GM21390 (cell line): ENCODE measurements at regions not wholly inside any gene's neighbourhood (a gene's known extent, or its start where the extent isn't known, plus 50 kb on each side); places are given as distances from the start of the nearest gene placed in this dataset.

ENCODE experiments used
- ATAC-seq: cut with Tn5 transposase; IDR thresholded peaks from one replicate; pipeline ENCODE4 v1.9.1; 2021; ENCODE audit not compliant: unreplicated experiment

GRCh38 chr9:99677281-99677680 lies 144.4 kb upstream of the NR4A3 start:
- no peak for ATAC-seq

DNA sequence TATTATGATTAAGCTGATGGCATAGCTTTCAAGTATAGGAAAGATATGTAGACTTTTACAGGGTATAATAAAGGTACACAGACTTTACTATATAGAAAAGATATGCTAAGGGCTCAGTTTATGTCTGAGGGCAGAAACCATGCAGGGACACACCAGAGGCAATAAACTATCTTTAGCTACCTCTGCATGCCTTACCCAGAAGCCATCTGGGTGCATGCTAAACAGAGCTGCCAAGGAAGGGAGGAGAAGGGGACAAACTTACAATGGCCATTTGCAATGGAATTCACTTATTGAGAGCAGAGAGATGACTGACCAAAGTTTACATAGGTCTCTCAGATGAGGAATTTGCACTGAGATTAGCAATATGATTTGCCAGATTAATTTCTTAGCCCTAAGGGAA lies 143.1 kb upstream of the NR4A3 start:
- ATAC-seq = no peak

DNA sequence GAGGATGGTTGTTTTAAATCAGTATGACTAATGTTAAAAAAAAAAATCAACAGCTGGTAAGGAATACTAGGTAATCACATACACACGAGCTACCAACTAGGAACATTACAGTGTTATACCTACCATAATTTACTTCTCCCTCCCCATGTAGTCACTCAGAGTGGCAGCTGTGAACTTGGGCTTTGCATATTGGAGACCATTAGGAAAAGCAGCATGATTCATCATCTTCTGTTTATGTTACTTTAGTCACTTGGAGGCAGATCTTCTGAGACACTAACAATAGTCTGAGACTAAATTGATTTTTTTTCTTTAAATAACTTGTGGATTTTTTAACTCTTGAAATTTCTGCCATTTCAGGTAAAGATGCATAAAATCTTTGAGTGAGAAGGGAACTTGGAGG lies 141.5 kb upstream of the NR4A3 start:
- ATAC-seq = no peak

- ATAC-seq = no peak
Measured at GRCh38 chr9:99681113-99681512, 140.6 kb upstream of the NR4A3 start.

GRCh38 chr9:99682378-99682777 lies 139.3 kb upstream of the NR4A3 start:
- ATAC-seq = no peak

- ATAC-seq = no peak
Measured at GRCh38 chr9:99682870-99683269, 138.8 kb upstream of the NR4A3 start.

DNA sequence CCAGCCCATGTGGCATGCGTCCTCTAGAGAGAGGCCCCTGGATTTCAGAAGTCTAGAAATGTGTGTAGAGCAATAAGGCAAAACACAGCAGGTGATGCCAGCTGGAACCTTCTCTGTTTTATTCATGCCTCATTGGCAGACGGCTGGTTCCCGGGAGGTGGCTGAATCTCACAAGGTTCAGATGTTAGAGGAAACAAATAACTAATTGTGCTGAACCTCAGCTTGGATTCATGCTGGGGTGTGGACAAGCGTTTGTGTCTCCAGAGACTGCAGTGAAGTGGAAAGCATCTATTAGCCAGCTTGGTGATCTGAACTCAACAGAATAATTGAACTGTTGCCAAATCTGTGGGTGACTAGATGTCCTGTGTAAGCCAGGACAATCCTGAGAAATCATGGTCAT lies 131.1 kb upstream of the NR4A3 start:
- ATAC-seq = no peak

DNA sequence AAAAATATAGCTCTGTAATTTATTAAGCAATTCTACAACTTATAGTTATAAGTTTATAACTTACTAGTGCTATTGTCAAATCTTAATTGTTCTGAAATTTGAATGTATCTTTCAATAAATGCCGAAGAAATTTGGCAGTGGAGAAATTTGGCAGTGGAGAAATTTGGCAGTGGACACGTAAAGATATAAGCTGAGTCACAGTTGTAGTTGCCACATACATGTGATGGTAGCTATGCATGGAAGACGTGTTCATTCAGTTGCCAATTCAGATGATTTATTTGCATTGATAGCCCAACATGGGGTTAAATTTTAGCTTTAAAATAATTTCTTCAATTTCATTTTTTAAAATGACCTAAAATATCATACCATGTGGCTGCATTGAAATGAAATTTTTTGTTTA lies 127.8 kb upstream of the NR4A3 start:
- no peak for ATAC-seq

- no peak for ATAC-seq
Measured at GRCh38 chr9:99694393-99694792, 127.3 kb upstream of the NR4A3 start.

- ATAC-seq = no peak
Measured at GRCh38 chr9:99699396-99699795, 122.3 kb upstream of the NR4A3 start.

DNA sequence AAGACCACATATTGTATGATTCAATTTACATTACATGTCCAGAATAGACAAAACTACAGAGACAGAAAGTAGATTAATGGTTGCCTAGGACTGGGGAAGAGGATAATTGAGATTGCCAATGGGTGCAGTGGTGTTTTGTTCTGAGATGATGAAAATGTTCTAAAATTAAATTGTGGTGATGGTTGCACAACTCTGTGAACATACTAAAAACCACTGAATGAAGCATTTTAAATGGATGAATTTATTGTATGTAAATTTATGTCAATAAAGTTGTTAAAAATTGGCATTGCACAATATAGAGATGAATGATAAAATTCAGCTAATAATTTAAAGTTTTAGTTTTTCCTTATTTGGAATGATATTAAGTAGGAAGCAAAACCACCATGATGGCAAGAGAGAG lies 109.5 kb upstream of the NR4A3 start:
- ATAC-seq = no peak

DNA sequence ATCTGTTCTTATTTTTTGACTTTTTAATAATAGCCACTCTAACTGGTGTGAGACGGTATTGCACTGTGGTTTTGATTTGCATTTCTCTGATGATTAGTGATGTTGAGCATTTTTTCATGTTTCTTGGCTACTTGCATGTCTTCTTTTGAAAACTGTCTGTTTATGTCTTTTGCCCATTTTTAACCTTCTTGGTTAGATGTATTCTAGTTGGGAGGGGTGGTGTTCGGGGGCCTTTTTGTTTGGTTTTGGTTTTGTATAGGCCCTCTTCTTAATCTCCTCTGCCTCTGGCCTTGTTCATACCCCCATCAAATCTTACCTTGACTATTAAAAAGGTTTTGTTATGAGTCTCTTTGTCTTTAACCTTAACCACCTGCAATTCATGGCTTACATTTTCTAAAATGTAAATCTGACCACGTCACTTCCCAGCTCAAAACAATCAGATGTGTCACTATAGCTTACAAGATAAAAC lies 107.8 kb upstream of the NR4A3 start:
- ATAC-seq = peak; percentile 76

DNA sequence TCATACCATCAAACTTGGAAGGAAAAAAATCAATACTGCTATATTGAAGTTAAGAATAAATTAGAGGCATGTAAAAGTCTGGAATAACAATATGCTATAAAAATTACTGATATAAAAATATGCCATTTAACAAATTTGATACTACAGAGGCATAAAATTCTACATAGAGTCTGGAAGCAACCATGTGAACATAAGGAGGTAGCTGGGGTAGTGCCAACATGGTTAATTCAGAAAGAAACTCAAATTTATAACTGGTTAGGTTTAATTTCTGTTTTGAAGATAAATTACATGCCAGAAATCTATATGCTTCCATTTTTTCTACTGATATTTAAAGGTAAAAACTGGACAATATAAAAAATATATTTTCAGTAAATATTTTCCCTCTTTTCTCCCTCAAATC lies 103.1 kb upstream of the NR4A3 start:
- no peak for ATAC-seq

DNA sequence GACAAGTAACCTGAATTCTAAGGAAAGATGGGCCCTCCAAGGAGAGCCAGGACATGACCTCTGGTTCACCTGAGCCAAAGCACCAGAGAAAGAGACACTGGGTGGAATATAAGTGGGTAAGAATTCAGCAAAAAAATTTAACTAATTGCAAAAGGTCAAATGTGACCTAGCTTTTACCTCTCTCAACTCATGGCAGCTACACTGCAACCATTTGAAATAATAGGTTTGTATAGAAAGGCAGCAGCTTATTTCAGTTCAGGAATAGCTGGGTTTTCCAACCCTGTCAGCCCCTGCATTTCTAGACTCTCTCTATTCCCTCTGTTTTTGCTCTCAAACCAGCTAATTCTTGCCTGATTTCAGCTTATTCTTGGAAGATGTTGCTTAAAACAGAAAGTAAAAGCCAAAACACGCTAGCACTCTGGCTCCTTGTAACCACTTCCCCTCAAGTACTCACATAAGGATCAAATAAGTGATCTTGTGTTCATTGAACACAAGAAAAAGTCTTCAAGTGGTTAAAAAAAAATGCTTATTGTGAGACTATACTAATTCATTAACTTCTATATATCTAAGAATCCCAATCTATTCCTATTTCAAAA lies 101.1 kb upstream of the NR4A3 start:
- ATAC-seq = peak; percentile 92

- ATAC-seq = no peak
Measured at GRCh38 chr9:99721898-99722297, 99.8 kb upstream of the NR4A3 start.

DNA sequence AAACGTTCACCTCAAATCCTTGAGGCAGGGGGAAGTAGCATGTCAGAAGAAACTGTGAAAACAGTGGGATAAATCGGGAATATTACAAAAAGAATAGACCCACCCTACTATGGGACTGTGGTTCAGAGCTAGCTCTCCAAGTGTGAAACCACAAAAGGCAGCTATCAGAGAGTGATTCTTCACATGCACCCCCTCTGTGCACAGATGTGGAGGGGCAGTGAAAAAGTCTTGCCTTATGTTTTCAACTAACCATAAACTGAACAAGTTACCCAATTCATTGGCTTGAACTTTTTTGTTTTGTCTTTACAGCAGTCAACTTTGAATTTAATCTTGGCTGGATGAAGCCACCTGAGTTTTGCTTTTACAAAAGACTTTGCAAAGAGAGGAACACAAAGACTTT lies 98.8 kb upstream of the NR4A3 start:
- peak; percentile 41 for ATAC-seq

DNA sequence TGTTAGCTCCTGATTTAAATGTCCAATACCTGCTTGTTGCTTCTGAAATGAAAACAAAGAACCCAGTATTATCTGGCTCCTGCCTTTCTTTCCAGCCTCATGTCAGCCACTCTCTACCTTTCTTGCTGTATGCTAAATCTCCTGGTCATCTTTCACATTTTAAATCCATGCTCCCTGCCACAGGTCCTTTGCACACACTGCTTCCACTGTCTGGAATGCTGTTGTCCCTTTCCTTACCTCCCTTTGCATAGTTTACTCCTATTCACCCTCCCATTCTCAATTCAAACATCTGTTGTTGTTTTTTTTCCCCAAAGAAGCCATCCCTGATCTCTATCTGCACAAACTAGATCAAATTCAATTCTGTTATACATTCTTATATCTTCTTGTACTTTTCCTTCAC lies 97.0 kb upstream of the NR4A3 start:
- ATAC-seq = no peak

- ATAC-seq = no peak
Measured at GRCh38 chr9:99725852-99726251, 95.8 kb upstream of the NR4A3 start.

DNA sequence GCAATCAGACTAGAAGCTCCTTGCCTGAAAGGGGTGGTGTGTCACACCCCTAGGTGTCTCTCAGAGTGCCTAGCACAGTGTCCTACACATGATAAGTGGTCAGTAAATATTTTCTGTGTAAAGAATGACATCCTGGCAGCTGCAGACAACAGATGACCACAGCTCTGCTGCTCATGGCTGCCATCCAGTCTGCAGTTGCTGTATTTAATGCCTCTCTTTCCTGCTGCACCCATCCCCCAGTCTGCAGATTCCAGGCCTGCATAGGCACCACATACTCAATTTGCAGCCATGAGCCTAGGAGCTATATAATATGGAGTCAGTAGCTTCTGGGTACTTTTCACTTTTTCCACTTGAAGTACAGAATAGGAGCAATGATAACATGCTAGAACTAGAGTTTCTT lies 94.9 kb upstream of the NR4A3 start:
- ATAC-seq = no peak

GRCh38 chr9:99730062-99730461 lies 91.6 kb upstream of the NR4A3 start:
- no peak for ATAC-seq

GRCh38 chr9:99731950-99732349 lies 89.7 kb upstream of the NR4A3 start:
- ATAC-seq = no peak

DNA sequence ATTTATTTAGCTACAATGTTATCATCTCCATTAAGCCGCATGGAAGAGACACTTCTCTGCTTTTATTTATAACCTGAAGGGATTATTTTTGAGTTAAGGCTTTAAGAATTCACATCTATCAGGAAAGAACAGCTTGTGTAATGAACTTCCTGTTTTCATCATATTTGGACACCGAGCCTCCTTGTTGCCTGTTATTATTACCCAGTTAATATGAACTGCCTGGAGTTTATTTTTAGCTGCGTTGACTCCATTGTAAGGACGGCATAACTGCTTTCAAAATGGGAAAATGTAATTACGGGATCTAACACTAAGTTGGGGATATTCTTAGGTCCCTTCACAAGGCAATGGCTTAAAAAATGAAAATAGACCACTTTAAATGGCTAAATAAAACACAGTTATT lies 89.0 kb upstream of the NR4A3 start:
- no peak for ATAC-seq

- no peak for ATAC-seq
Measured at GRCh38 chr9:99735041-99735440, 86.6 kb upstream of the NR4A3 start.

DNA sequence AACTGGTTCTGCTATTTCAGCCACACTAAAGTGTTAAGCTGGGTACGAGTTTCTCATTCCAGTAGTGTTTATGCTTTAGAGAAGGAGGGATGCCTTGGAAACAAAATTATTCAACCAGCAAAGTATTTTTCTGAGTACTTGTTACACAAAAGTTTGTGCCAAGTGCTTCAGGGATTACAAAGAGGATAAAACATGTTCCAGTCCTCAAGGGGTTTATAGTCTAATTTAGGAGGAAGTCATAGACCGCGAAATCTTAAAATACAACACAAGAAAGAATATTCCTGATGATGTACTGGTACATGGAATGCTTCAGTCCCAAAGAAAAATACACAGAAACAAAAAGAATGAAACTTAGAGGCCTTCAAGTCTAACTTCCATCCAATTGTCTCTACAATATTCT lies 85.4 kb upstream of the NR4A3 start:
- no peak for ATAC-seq
